ENCODE measurements at regions not wholly inside any gene's neighbourhood (a gene's known extent, or its start where the extent isn't known, plus 50 kb on each side); places are given as distances from the start of the nearest gene placed in this dataset.

GRCh38 chr2:234363647-234364294 lies 133.1 kb downstream of the ARL4C start:
- TF ChIP-seq CTCF (conservative IDR thresholded peaks at IDR 0.05 in 1 of 2, IDR thresholded peaks at IDR 0.05 in 1 of 2; ENCODE audit: extremely low read depth in 1 of 2, insufficient read depth in 1 of 2, low read depth in 1 of 2, low read length in 2 of 2), result no peak
- TF ChIP-seq EZH2 (IDR thresholded peaks at IDR 0.05; ENCODE audit: borderline replicate concordance, low read length), result no peak
